ENCODE measurements at regions not wholly inside any gene's neighbourhood (a gene's known extent, or its start where the extent isn't known, plus 50 kb on each side); places are given as distances from the start of the nearest gene placed in this dataset.

- DNase-seq (ENCODE audit: low read depth), result no peak
These were observed 124.8 kb upstream of the NEDD9 start for GRCh38 chr6:11357285-11357684.

- no peak for DNase-seq (ENCODE audit: low read depth)
These were observed 124.1 kb upstream of the NEDD9 start for GRCh38 chr6:11356404-11357155.

- peak; percentile 53 for DNase-seq (ENCODE audit: low read depth)
These were observed 121.5 kb upstream of the NEDD9 start for GRCh38 chr6:11353921-11354389.

GRCh38 chr6:11350294-11350693 lies 117.8 kb upstream of the NEDD9 start:
- DNase-seq (ENCODE audit: low read depth), result no peak

- DNase-seq (ENCODE audit: low read depth), result no peak
These were observed 117.4 kb upstream of the NEDD9 start for GRCh38 chr6:11349880-11350279.

GRCh38 chr6:11346516-11346915 lies 114.0 kb upstream of the NEDD9 start:
- DNase-seq (ENCODE audit: low read depth), result no peak

GRCh38 chr6:11345536-11345935 lies 113.1 kb upstream of the NEDD9 start:
- DNase-seq (ENCODE audit: low read depth), result no peak

- no peak for DNase-seq (ENCODE audit: low read depth)
These were observed 111.7 kb upstream of the NEDD9 start for GRCh38 chr6:11343963-11344723.

- no peak for DNase-seq (ENCODE audit: low read depth)
These were observed 109.4 kb upstream of the NEDD9 start for GRCh38 chr6:11341867-11342266.

- DNase-seq (ENCODE audit: low read depth), result no peak
These were observed 108.8 kb upstream of the NEDD9 start for GRCh38 chr6:11341303-11341702.

- DNase-seq (ENCODE audit: low read depth), result no peak
These were observed 106.9 kb upstream of the NEDD9 start for GRCh38 chr6:11339380-11339779.

GRCh38 chr6:11337306-11337705 lies 104.8 kb upstream of the NEDD9 start:
- DNase-seq (ENCODE audit: low read depth), result no peak

GRCh38 chr6:11335826-11336225 lies 103.4 kb upstream of the NEDD9 start:
- DNase-seq (ENCODE audit: low read depth), result no peak

GRCh38 chr6:11333132-11333849 lies 100.8 kb upstream of the NEDD9 start:
- no peak for DNase-seq (ENCODE audit: low read depth)

- no peak for DNase-seq (ENCODE audit: low read depth)
These were observed 100.0 kb upstream of the NEDD9 start for GRCh38 chr6:11332463-11332862.

- no peak for DNase-seq (ENCODE audit: low read depth)
These were observed 98.6 kb upstream of the NEDD9 start for GRCh38 chr6:11331111-11331510.

GRCh38 chr6:11330413-11330760 lies 97.9 kb upstream of the NEDD9 start:
- no peak for DNase-seq (ENCODE audit: low read depth)

- no peak for DNase-seq (ENCODE audit: low read depth)
These were observed 97.4 kb upstream of the NEDD9 start for GRCh38 chr6:11329726-11330412.

- no peak for DNase-seq (ENCODE audit: low read depth)
These were observed 96.3 kb upstream of the NEDD9 start for GRCh38 chr6:11328613-11329247.

- DNase-seq (ENCODE audit: low read depth), result no peak
These were observed 95.5 kb upstream of the NEDD9 start for GRCh38 chr6:11327961-11328360.

GRCh38 chr6:11326116-11326515 lies 93.6 kb upstream of the NEDD9 start:
- DNase-seq (ENCODE audit: low read depth), result no peak
